Effector memory CD8-positive, alpha-beta T cell (primary cell): ENCODE measurements at regions not wholly inside any gene's neighbourhood (a gene's known extent, or its start where the extent isn't known, plus 50 kb on each side); places are given as distances from the start of the nearest gene placed in this dataset.

Source experiments
- ATAC-seq: fragments of 150-1000 bp; cut with Tn5 transposase; replicated peaks from 2 replicates; pipeline ENCODE4 v1.10.0; 2021; ENCODE audit warnings: mild to moderate bottlenecking, moderate library complexity
- DNase-seq, 3 experiments: peaks; one replicate each; pipeline ENCODE4 v3.0.0; 2021
- H3K27ac Mint-ChIP-seq, 2 donors: one replicate each; pipeline ENCODE4 v1.8.0; 2022; ENCODE audit warnings: mild to moderate bottlenecking in 2 of 2, mixed read lengths in 2 of 2, moderate library complexity in 2 of 2
- H3K27me3 Mint-ChIP-seq, 2 donors: one replicate each; pipeline ENCODE4 v1.8.0; 2022; ENCODE audit warnings: mixed read lengths in 2 of 2
- H3K36me3 Mint-ChIP-seq: one replicate; pipeline ENCODE4 v1.8.0; 2022; ENCODE audit warnings: mild to moderate bottlenecking, moderate library complexity, mixed read lengths; ENCODE audit not compliant: insufficient read depth
- H3K4me1 Mint-ChIP-seq, 2 donors: one replicate each; pipeline ENCODE4 v1.8.0; 2022; ENCODE audit warnings: low read depth in 2 of 2, mixed read lengths in 2 of 2
- H3K4me3 Mint-ChIP-seq, 2 donors: one replicate each; pipeline ENCODE4 v1.8.0; 2022; ENCODE audit warnings: mild to moderate bottlenecking in 2 of 2, mixed read lengths in 2 of 2, moderate library complexity in 2 of 2
- H3K9me3 Mint-ChIP-seq, 2 donors: one replicate each; pipeline ENCODE4 v1.8.0; 2022; ENCODE audit warnings: mixed read lengths in 2 of 2

DNA sequence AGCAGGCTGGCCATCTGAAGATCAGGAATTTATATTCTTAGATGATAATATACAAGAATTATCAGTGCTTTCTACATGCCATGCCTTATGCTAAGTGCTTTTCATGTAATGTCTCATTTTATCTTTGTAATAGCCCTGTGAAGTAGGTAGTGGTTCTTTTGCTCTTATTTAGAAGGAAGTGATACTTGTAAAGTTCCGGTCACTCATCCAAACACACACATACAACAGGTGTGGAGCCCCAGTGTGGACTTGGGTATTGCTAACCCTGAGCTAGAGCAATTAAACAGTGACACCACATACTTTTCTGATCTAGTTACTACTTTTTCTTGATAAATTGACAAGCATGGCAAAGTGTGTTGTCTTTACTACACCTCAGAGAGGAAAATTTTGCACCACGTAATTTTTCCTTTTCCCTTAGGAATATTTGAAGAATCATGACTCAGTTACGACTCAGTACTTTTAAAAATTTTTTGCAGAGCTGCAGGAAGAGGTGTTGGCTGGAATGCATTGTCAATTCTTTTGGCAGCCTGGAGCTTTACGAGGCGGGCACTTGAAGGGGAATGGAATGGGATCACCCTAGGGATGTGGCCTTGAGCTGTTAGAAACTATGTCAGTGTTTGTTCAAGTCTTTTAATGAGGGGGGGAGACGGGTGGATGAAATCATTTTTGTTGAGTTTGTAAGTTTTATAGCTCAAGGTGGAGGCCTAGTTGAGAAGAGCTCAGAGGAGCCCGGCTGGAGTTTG lies 212.5 kb upstream of the CELF2 start:
- Mint-ChIP-seq H3K27me3 (peaks cover 8 to 19% of the 10 kb centered on the region in 2 donors), H3K4me3 (no peak overlapping the region), H3K4me1 (no peaks in the 10 kb centered on the region), H3K9me3 (no peaks in the 10 kb centered on the region), H3K27ac (no peak overlapping the region), H3K36me3 (no peaks in the 10 kb centered on the region)
- DNase-seq (no peak), ATAC-seq (no peak)

DNA sequence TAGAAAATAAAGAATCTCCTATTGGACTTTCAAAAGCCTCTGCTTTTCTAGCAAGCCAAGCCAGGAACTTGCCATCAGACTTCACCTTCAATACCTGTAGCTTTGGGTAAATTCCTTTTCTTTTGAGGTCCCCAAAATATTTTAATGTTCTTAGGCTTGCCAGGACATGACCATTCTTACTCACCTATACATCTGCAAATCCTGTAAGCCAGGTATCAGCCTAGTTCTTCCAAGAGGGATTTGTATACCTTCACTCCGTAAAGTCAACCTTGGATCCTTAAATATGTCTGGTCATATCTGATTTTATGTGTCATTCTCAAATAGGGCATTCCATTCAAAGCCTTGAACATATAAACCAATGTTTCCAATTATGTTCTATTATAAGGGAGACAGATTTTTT lies 210.6 kb upstream of the CELF2 start:
- no peak for DNase-seq
- ATAC-seq, result no peak
- peaks cover 13 to 38% of the 10 kb centered on the region in 2 donors for H3K27me3 Mint-ChIP-seq
- no peaks in the 10 kb centered on the region for H3K4me1 Mint-ChIP-seq
- no peak overlapping the region for H3K27ac Mint-ChIP-seq
- H3K9me3 Mint-ChIP-seq, result no peaks in the 10 kb centered on the region
- no peaks in the 10 kb centered on the region for H3K36me3 Mint-ChIP-seq
- H3K4me3 Mint-ChIP-seq, result no peak overlapping the region

DNA sequence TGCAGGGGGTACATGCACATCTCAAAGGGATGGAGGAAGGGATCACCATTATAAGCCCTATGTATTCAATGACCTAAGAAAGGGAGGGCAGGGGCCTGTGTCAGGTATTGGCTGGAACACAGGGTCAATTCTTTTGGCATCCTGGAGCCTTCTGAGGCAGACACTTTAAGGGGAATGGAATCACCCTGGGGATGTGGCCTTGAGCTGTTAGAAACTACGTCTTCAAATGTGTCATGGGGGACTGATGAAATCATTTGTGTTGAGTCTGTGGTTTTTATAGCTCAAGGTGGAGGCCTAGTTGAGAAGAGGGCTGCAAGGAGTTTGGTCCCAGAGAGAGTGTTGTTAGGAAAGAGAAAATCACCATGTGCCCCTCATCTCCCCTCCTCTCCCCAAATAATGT lies 206.1 kb upstream of the CELF2 start:
- no peaks in the 10 kb centered on the region for H3K36me3 Mint-ChIP-seq
- peaks cover 13 to 27% of the 10 kb centered on the region in 2 donors for H3K27me3 Mint-ChIP-seq
- no peak overlapping the region for H3K27ac Mint-ChIP-seq
- no peaks in the 10 kb centered on the region for H3K4me1 Mint-ChIP-seq
- DNase-seq (no peak), ATAC-seq (no peak)
- no peak overlapping the region for H3K4me3 Mint-ChIP-seq
- no peaks in the 10 kb centered on the region for H3K9me3 Mint-ChIP-seq

DNA sequence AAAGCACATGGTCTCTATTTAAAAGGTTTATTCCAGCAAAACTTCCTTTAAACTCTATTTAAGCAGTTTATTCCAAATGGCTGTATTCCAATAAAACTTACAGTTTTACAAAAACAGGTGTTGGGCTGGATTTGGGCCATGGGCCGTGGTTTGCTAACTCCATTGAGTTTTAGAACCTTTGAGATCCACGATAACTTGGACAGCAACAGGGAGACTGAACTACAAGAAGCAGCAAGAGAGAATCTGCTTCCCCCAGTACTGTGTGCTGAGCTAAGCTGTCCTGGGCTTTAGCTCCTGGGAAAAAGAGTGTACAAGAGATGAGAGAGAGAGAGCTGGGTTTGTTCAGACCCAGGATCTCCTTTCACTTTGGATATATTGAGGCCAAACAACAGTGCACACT lies 204.0 kb upstream of the CELF2 start:
- DNase-seq (no peak), ATAC-seq (no peak)
- peaks cover 18 to 27% of the 10 kb centered on the region in 2 donors for H3K27me3 Mint-ChIP-seq
- H3K4me3 Mint-ChIP-seq, result no peak overlapping the region
- no peak overlapping the region for H3K27ac Mint-ChIP-seq
- no peaks in the 10 kb centered on the region for H3K4me1 Mint-ChIP-seq
- no peaks in the 10 kb centered on the region for H3K36me3 Mint-ChIP-seq
- H3K9me3 Mint-ChIP-seq, result peaks cover 0 to 4% of the 10 kb centered on the region in 2 donors

- Mint-ChIP-seq H3K9me3 (peaks cover 0 to 4% of the 10 kb centered on the region in 2 donors), H3K4me1 (no peaks in the 10 kb centered on the region), H3K4me3 (no peak overlapping the region), H3K36me3 (no peaks in the 10 kb centered on the region), H3K27ac (no peak overlapping the region), H3K27me3 (peaks cover 15 to 23% of the 10 kb centered on the region in 2 donors)
- no peak for ATAC-seq
- DNase-seq, result no peak
Measured at GRCh38 chr10:10814069-10814468, 203.6 kb upstream of the CELF2 start.

DNA sequence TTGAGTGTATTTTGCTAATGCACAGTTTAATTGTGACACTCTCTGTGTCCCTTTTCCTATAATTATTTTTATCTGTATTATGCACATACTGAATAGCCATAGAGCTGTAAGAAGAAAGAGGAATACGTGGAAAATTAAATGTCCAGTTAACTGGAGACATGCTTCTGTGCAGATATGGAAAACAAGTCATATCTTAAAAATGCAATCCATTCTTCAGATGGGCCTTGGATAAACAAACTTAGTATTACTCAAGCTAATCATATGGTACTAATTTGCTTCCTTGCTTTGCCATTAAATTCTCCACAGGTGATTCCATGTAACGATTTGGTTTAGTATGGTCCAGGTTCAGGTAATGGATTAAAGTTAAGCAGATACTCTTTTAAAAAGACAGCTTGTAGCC lies 201.2 kb upstream of the CELF2 start:
- H3K4me3 Mint-ChIP-seq, result no peak overlapping the region

DNA sequence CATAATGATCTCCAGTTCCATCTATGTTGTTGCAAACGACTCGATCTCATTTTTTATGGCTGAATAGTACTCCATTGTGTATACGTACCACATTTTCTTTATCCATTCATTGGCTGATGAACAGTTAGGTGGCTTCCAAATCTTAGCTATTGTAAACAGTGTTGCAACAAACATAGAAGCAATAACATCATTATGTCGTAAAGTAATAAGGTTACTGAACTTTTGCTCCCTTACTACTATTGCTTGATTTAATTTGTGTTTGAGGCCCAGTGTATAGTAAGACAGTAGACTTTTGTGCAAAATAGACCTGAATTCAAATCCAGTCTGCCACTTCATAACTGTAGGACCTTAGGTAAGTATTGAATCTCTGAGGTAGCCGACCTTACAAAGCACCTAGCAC lies 200.1 kb upstream of the CELF2 start:
- no peak for DNase-seq
- no peak for ATAC-seq
- Mint-ChIP-seq H3K27me3 (peaks cover 21 to 29% of the 10 kb centered on the region in 2 donors), H3K4me3 (no peak overlapping the region), H3K36me3 (no peaks in the 10 kb centered on the region), H3K9me3 (peaks cover 0 to 4% of the 10 kb centered on the region in 2 donors), H3K27ac (no peak overlapping the region), H3K4me1 (no peaks in the 10 kb centered on the region)

More for the DNA sequence above, 201.2 kb upstream of the CELF2 start:
- DNase-seq (no peak), ATAC-seq (no peak)
- Mint-ChIP-seq H3K36me3 (no peaks in the 10 kb centered on the region), H3K9me3 (peaks cover 0 to 4% of the 10 kb centered on the region in 2 donors), H3K4me1 (no peaks in the 10 kb centered on the region), H3K27ac (no peak overlapping the region), H3K27me3 (peaks cover 14 to 27% of the 10 kb centered on the region in 2 donors)

- Mint-ChIP-seq H3K9me3 (peaks cover 0 to 4% of the 10 kb centered on the region in 2 donors), H3K4me3 (no peak overlapping the region), H3K27ac (no peak overlapping the region), H3K4me1 (no peaks in the 10 kb centered on the region), H3K27me3 (peaks cover 22 to 29% of the 10 kb centered on the region in 2 donors), H3K36me3 (no peaks in the 10 kb centered on the region)
- DNase-seq, result no peak
- ATAC-seq, result no peak
Measured at GRCh38 chr10:10818082-10818481, 199.6 kb upstream of the CELF2 start.

DNA sequence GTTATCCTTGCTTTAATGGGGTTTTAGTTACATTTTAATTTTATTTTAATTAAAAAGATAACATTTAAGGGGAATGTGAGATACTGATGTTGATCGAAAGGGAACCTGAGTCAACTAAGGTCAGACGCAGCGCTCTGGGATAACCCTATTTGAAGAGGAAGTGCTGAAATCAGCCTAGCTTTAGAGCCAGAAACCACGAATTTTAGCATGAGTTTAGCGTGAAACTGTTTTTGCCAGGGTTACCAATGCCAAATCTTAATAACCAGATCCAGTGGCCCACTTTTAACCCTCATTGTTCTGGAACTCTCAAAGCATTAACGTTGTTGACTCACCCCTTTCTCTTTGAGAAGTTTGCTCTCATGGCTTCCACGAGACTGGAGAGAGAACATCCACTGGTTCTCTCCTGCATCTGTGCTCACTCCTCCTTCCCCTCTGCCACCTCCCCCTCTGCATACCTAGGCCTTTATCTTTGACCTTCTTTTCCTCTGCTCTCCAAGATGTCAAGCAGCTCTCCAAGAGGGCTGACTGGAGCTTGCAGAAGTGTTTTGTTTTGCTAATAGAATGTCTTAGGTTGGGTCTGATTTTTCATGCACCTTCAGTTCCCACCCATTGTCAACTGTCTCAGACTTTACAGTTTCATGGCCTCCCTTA lies 198.3 kb upstream of the CELF2 start:
- no peak overlapping the region for H3K4me3 Mint-ChIP-seq
- no peaks in the 10 kb centered on the region for H3K36me3 Mint-ChIP-seq
- no peak overlapping the region for H3K27ac Mint-ChIP-seq
- DNase-seq (no peak), ATAC-seq (no peak)
- peaks cover 0 to 4% of the 10 kb centered on the region in 2 donors for H3K9me3 Mint-ChIP-seq
- peaks cover 31 to 35% of the 10 kb centered on the region in 2 donors for H3K27me3 Mint-ChIP-seq
- H3K4me1 Mint-ChIP-seq, result no peaks in the 10 kb centered on the region

DNA sequence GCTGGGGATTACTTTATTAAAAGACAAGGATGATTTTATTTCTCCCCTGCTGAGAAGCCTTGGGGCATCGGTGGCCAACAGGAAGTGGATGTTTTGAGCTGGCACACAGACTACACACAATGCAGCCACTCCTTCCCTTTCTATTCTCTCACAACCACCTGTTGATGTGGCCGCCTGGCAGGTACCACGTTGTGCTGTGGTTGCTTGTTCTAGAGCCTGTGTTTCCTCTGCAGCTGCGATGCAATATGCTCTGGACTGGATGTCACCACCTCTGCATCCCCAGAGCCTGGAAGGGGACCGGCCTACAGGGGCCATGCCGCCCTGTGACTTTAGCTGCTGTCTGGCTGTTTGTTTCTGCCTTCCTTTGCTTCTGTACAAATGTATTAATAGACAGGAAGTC lies 195.7 kb upstream of the CELF2 start:
- Mint-ChIP-seq H3K27ac (no peak overlapping the region), H3K27me3 (peaks cover 47 to 48% of the 10 kb centered on the region in 2 donors), H3K36me3 (no peaks in the 10 kb centered on the region), H3K9me3 (peaks cover 0 to 4% of the 10 kb centered on the region in 2 donors), H3K4me3 (no peak overlapping the region), H3K4me1 (no peaks in the 10 kb centered on the region)
- ATAC-seq (no peak), DNase-seq (no peak)

DNA sequence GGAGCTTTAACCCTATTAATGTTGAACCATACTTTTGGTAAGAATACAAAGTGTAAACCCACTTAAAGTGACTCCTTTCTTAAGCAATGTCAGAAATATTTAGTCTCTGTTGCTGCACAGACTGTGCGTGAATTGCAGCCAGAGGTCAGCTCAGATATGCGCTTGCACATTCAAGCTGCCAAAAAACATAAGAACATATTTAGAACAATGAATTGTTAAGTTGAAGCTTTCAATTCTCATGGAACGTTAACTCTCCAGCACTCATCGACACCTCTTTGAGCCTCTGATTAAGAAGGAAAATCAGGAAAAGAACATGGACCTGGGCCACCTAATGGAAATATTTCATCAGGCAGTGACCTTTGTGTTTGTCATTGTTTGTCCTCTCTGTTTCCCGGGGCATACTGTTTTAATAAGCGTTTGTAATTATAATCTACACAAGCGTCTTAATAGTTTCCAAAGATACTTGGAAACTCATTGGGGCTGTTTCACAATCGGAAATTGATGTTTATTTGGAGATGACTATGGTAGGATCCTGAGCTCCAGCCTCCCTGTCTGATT lies 193.0 kb upstream of the CELF2 start:
- ATAC-seq, result no peak

GRCh38 chr10:10826125-10826524 lies 191.5 kb upstream of the CELF2 start:
- no peaks in the 10 kb centered on the region for H3K4me1 Mint-ChIP-seq
- DNase-seq (no peak), ATAC-seq (no peak)
- H3K36me3 Mint-ChIP-seq, result no peaks in the 10 kb centered on the region
- H3K4me3 Mint-ChIP-seq, result no peak overlapping the region
- peaks cover 44 to 45% of the 10 kb centered on the region in 2 donors for H3K27me3 Mint-ChIP-seq
- H3K27ac Mint-ChIP-seq, result no peak overlapping the region
- no peaks in the 10 kb centered on the region for H3K9me3 Mint-ChIP-seq

More for the DNA sequence above, 193.0 kb upstream of the CELF2 start:
- no peak for DNase-seq
- H3K27me3 Mint-ChIP-seq, result peaks cover 53 to 59% of the 10 kb centered on the region in 2 donors
- H3K27ac Mint-ChIP-seq, result no peak overlapping the region
- H3K4me3 Mint-ChIP-seq, result no peak overlapping the region
- no peaks in the 10 kb centered on the region for H3K36me3 Mint-ChIP-seq
- no peaks in the 10 kb centered on the region for H3K9me3 Mint-ChIP-seq
- no peaks in the 10 kb centered on the region for H3K4me1 Mint-ChIP-seq

DNA sequence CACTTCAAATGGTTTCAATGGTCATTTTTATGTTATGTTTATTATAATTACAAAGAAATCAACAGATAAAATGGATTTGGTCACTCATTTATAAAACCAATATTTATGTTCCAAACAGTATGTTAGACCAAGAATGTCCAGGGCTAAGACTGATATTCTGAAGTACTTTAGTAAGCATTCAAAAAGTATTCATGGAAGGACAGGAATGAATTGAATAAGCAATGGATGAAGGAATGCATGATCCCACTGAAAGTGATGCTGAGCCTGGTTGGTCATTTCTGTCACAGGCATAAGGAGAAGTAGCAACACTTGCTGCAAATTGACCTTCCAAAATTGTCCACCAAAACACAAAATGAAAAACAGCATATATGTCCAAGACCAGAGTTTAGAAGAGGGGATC lies 189.0 kb upstream of the CELF2 start:
- Mint-ChIP-seq H3K27ac (no peak overlapping the region), H3K4me1 (no peaks in the 10 kb centered on the region), H3K36me3 (no peaks in the 10 kb centered on the region), H3K27me3 (peaks cover 30 to 33% of the 10 kb centered on the region in 2 donors), H3K4me3 (no peak overlapping the region), H3K9me3 (no peaks in the 10 kb centered on the region)
- ATAC-seq (no peak), DNase-seq (no peak)

DNA sequence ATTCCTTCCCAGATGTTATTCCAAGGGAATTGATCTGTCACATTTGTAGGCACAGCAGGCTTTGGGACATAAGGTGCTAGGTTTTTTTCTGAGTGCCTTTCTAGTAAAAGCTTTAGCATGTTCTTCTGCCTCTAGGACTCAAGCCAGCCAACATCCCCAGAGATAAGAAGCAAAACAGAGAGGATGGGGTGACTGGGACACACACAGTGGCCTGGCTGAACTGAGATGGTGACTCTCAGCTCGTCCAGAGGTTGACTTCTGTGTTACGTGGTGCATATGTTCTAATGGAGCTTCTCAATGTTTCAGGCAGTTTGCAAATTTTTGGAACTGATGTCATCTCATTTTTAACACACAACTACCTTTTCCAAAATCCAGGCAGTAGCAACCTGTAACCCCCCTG lies 188.1 kb upstream of the CELF2 start:
- H3K4me3 Mint-ChIP-seq, result no peak overlapping the region
- no peaks in the 10 kb centered on the region for H3K36me3 Mint-ChIP-seq
- H3K4me1 Mint-ChIP-seq, result no peaks in the 10 kb centered on the region
- ATAC-seq, result no peak
- no peaks in the 10 kb centered on the region for H3K9me3 Mint-ChIP-seq
- DNase-seq, result no peak
- H3K27ac Mint-ChIP-seq, result no peak overlapping the region
- peaks cover 20 to 29% of the 10 kb centered on the region in 2 donors for H3K27me3 Mint-ChIP-seq
